ENCODE measurements at regions not wholly inside any gene's neighbourhood (a gene's known extent, or its start where the extent isn't known, plus 50 kb on each side); places are given as distances from the start of the nearest gene placed in this dataset.

- TF ChIP-seq ZFX (IDR thresholded peaks at IDR 0.05; ENCODE audit: borderline replicate concordance) (no peak), CTCF (IDR thresholded peaks at IDR 0.05) (no peak)
- H3K27ac ChIP-seq, result no peak overlapping the region
These were observed 202.1 kb downstream of the HNRNPD start for GRCh38 chr4:82171531-82172155.

- TF ChIP-seq CTCF (IDR thresholded peaks at IDR 0.05), result no peak
- no peak for TF ChIP-seq ZFX (IDR thresholded peaks at IDR 0.05; ENCODE audit: borderline replicate concordance)
- no peak overlapping the region for H3K27ac ChIP-seq
These were observed 224.0 kb downstream of the HNRNPD start for GRCh38 chr4:82149750-82150149.

GRCh38 chr4:82145850-82146249 lies 227.9 kb downstream of the HNRNPD start:
- no peak overlapping the region for H3K27ac ChIP-seq
- TF ChIP-seq ZFX (IDR thresholded peaks at IDR 0.05; ENCODE audit: borderline replicate concordance) (no peak), CTCF (IDR thresholded peaks at IDR 0.05) (no peak)

GRCh38 chr4:82140422-82140821 lies 233.4 kb downstream of the HNRNPD start:
- H3K27ac ChIP-seq, result no peak overlapping the region
- no peak for TF ChIP-seq ZFX (IDR thresholded peaks at IDR 0.05; ENCODE audit: borderline replicate concordance)
- no peak for TF ChIP-seq CTCF (IDR thresholded peaks at IDR 0.05)

DNA sequence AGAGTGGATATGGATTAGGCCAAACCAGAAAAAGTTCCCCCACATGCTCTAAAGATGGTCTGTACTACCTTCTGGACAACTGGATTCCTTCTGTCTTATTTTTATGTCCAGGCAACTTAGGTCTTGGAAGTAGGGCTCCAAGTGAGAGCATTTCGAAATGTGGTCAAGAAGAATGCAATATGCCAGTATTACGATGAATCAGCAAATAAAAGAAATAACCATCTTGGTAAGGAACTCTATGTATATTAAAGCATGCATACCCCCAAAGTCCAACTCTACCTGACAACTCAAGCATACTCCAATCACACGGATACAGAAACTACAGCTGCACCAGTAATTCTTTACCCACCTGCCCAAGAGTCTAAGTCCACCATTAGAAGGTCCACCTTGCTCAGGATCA lies 234.5 kb downstream of the HNRNPD start:
- TF ChIP-seq ZFX (IDR thresholded peaks at IDR 0.05; ENCODE audit: borderline replicate concordance), result no peak
- TF ChIP-seq CTCF (IDR thresholded peaks at IDR 0.05), result no peak
- no peak overlapping the region for H3K27ac ChIP-seq

DNA sequence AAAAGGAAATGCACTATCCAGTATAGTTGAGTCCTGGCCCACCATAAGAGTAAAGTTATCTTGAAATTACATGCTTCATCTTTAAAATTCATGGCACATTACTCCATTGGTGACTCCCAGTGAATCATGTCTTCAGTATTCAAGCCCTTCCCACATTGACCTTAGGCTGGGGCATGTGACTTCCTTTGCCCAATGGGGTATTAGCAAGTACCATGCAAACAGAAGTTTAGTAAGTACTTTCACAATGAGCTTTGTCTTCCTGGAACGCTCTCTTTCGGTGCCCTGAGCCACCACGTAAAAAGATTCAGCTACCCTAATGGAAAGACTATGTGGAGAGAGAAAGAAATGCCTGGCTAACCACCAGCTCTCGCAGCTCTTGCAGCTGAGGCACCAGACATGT lies 235.4 kb downstream of the HNRNPD start:
- no peak overlapping the region for H3K27ac ChIP-seq
- no peak for TF ChIP-seq ZFX (IDR thresholded peaks at IDR 0.05; ENCODE audit: borderline replicate concordance)
- no peak for TF ChIP-seq CTCF (IDR thresholded peaks at IDR 0.05)

DNA sequence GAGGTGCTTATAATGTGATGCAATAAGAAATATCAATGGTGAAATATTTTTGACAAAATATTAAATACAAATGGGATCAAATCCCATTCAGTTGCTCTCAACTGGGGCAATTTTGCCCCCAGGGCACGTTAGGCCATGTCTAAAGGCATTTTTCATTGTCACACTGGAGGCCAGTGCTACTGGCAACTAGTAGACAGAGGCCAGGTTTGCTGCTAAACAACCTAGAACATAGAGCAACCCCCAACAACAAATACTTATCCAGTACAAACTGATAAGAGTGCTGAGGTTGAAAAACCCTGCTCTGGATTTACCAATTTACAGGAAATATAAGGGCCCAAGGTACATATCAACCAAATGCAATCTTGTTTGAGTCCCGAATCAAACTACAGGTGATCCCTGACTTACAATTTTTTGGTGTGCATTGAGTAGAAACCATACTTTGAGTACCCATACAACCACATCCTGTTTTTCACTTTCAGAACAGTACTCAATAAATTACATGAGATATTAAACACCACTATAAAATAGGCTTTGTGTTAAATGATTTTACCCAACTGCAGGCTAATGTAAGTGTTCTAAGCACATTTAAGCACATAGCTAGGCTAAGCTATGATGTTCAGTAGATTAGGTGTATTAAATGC lies 237.5 kb downstream of the HNRNPD start:
- TF ChIP-seq ZFX (IDR thresholded peaks at IDR 0.05; ENCODE audit: borderline replicate concordance), result no peak
- no peak for TF ChIP-seq CTCF (IDR thresholded peaks at IDR 0.05)
- no peak overlapping the region for H3K27ac ChIP-seq

Measured in 22Rv1 (cell line).